ENCODE measurements at regions not wholly inside any gene's neighbourhood (a gene's known extent, or its start where the extent isn't known, plus 50 kb on each side); places are given as distances from the start of the nearest gene placed in this dataset.
A peak's percentile ranks its signal among the peaks of the same experiment; 100 is the strongest.
"Not testable (repeated sequence)": the region's sequence is repeated elsewhere in the genome, so short reads cannot be mapped to it uniquely, and the experiment has no call there.

DNA sequence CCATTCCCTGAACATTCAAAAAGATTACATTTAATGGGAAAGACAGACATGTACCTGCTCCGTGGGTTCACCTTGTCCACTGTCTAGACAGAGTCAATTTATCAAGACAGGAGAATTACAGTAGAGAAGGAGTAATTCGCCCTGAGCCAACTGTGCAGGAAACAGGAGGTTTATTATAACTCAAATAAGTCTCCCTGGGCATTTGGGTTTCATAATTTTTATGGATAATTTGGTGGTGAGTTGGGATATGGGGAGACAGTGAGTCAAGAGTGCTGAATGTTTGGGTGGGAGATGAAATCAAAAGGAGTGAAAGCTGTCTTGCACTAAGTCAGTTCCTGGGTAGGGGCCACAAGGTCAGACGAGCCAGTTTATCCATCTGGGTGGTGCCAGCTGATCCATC is 165.9 kb upstream of the NAMPT start:
- no peak for DNase-seq (ENCODE audit: low spot score)

DNA sequence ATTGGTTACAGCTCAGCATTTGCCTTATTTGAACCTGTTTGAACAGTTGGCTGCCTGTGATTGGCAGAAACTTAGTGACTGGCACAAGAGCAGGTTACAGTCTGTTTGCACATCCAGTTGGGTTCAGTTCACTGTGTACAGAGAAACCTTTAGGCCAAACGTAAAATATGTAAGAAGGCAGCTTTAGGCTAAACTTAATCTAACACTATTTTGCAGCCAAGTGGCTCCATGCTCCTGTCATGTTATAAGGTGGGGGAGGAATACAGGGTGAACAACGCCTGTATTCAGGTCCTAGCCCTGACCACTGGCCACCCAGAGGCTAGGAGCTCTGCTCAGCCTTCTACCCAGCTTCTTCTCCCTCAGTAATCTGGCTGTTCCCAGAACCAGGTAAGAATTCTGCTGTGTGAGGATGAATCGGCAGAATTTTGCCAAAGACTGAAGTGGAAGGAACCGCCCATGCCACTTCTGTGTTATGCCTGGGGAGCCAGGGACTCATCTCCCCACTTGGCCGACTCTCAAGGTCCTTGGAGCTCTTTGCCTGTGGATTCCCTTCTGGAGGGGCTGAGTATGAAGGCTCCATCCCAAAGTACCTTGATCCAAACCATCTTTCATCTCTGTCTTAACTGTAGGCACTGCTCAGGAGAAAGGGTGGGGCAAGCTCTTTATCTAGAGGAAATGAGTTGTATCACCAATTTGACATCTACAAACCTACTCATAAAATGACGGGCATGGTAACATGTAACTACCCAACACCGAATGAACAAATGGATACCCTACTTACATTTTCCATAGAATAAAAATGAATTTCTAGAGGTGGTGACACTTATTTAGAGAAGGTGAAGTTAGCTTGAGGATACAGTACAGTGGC is 164.4 kb upstream of the NAMPT start:
- DNase-seq (ENCODE audit: low spot score), result no peak

DNA sequence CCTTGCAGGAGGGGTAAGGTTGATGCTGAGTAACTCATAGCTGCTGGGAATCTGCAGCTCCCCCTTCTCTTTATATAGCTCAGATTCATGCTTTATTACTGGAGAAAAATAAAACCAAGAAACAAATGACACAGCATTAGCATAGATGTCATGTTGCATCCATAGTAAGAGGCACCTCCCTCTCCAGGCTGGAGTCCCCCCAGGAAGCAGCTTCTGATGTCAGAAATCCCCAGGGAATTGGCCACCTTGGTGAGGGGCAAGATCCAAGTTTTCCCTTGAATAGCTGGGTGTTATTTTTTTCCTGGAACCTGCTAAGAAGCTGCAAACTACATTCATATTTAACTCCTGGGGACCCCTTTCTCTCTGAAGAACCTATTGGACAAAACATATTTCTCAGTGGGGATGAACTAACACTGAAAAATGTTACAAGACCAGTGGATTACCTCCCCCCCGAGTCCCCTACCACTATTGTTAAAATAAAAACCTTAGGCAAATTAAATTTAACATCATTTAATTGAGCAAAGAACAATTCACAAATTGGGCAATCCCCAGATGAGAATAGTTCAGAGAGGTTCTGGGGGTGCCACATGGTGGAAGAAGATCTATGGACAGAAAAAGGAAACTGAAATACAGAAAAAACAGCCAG is 163.7 kb upstream of the NAMPT start:
- DNase-seq (ENCODE audit: low spot score), result no peak

DNA sequence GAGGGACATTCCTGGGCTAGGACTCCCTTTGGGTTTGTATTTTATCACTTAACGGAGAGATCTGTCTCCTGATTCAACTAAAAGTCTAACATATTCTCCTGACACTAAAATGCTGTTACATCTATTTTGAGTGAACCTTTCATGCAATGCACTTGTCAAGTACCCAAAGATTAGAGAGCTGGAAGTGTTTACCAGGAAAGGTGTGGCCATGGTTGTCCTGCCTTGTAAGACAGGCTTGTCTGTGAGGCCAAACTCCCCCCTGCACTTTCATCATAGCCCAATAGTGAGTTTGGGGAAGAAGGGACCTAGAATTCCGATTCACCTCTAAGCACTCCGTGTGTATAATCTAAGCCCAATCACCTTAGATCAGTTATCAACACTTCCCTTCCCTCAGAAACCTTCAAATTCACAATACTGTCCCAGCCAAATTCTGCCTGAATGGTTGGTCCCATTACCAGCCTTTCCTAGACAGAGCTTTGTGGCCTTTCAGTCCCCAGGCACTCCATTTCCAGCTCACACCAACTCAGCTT is 162.6 kb upstream of the NAMPT start:
- DNase-seq (ENCODE audit: low spot score), result no peak

DNA sequence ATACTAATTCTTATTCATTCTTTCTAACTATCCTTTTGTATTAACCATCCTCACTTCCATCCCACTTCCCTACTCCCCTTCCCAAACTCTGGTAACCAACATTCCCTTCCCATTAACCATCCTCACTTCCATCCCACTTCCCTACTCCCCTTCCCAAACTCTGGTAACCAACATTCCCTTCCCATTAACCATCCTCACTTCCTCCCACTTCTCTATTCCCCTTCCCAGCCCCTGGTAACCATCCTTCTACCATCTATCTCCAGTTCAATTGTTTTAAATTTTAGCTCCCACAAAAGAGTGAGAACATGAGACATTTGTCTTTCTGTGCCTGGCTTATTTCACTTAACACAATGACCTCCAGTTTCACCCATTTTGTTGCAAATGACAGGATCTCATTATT is 160.6 kb upstream of the NAMPT start:
- not testable (repeated sequence) for DNase-seq (ENCODE audit: low spot score)

DNA sequence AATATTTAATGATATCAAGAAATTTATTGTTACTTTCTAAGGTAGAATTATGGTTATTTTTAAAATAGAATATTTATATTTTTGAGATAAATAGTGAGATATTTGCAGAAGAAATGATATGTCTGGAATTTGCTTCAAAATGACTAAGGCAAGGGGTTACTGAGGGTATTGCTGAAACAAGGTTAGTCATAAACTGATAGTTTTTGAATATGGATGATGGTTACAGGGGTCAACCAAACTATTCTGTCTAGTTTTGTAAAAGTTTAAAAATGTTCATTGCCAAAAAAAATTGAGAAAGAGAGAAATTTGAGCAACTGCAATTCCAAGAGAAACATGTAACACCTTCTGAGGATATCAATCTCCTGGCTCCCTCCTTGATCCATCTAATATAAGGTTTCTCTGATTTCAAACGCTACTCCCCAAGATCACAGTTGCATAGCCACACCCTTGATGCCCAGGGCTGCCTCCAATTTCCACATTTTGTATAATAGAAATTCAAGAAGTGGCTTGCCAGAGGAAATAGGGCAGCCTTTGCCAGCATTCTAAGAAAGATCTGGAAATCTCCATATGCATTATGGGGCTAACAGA is 159.4 kb upstream of the NAMPT start:
- DNase-seq (ENCODE audit: low spot score), result no peak

DNA sequence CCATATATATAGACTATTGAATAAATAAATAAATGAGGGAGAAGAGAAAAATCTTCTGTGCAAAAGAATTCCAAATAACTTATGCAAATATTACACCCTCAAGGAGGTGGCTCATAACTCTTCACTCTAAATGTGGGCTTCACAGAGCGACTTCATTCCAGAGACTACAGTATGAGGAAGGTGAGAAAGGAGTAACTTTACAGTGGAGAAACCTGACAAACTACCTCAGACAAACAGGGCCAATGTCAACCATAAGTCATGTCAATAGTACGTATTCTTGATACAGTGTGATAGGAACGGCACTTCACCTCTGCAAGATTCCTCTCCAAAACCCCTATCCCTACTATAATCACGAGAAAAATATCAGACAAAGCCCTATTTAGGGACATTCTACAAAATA is 158.4 kb upstream of the NAMPT start:
- no peak for DNase-seq (ENCODE audit: low spot score)

DNA sequence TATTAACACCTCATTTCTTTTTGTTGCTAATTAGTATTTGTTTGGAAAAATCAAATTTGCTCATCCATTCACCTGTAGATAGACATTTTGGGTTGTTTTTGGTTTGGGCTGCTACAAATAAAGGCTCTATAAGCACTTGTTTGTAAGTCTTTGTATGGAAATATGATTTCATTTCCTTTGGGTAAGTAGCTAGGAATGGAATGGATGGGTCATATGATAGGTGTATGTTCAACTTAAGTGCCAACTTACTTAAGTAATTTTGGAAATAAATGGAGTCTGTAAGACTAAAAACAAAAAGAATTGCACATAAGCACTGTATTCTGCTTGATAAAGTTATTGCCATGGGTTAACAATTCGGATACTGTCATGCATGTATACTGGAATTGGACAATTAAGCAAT is 157.7 kb upstream of the NAMPT start:
- no peak for DNase-seq (ENCODE audit: low spot score)

DNA sequence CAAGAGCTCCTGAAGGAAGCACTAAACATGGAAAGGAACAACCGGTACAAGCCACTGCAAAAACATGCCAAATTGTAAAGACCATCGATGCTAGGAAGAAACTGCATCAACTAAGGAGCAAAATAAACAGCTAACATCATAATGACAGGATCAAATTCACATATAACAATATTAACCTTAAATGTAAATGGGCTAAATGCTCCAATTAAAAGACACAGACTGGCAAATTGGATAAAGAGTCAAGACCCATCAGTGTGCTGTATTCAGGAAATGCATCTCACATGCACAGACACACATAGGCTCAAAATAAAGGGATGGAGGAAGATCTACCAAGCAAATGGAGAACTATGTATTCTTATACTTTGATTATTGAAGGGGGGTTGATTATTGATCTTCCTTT is 156.6 kb upstream of the NAMPT start:
- DNase-seq (ENCODE audit: low spot score), result not testable (repeated sequence)

DNA sequence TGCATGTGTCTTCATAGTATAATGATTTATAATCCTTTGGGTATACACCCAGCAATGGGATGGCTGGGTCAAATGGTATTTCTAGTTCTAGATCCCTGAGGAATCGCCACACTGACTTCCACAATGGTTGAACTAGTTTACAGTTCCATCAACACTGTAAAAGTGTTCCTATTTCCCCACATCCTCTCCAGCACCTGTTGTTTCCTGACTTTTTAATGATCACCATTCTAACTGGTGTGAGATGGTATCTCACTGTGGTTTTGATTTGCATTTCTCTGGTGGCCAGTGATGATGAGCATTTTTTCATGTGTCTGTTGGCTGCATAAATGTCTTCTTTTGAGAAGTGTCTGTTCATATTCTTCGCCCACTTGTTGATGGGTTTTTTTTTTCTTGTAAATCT is 152.2 kb upstream of the NAMPT start:
- not testable (repeated sequence) for DNase-seq (ENCODE audit: low spot score)

DNA sequence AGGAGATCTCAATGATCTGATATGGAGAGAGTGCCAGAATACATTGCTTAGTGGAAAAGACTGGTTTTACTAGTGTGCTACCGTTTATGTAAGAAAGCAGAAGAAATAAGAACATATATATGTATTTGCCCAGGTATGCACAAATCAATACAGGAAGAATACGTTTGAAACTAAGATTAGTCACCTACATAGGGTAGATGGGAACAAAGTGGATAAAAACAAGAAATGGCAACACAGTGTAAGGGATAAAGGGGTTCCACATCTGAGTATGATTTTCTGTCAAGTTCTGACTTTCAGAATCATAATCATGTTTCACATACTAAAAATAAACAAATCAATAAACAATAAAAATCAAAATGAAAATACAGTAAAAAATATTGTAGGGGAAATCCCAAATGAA is 148.6 kb upstream of the NAMPT start:
- DNase-seq (ENCODE audit: low spot score), result no peak

DNA sequence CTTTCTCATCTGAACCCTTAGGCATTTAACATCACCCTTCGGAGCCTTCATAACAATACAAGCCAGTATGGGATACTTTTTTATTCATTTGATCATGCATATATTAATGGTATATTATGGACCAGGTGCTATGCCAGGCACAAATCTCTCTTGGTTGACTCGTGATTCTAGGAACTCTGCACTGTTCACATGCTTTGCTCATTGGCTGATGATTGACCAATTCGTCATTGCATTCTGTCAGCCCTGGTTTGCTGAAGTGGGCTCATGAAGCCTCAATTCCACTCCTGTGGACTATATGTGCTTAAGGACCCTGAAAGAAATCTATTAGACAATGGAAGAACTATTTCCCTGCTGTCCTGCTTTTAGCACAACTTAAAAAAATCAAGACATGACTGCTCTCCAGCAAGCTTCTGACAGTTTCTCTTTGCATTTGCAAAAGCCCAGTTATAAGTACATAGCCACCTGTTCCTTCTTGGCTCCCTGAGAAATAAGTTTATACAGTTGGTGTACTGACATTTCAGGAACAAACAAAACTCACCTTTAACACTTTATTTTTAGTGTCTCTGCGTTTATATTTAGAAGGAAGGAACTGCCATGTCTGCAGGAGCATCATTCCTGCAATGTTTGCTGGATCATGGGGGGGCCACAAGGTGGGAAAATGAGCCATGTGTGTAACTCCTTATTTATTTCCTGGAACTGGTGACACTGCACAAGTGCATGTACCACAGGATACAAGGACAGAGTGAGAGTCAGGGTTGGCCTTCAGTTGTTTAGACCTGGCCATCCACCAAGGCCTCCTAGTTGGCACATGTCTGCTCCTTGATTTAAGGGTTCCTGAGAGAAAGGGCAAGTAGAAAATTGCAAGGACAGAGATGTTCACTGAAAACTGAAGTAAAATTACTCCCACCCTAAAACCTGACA is 146.0 kb upstream of the NAMPT start:
- no peak for DNase-seq (ENCODE audit: low spot score)

DNA sequence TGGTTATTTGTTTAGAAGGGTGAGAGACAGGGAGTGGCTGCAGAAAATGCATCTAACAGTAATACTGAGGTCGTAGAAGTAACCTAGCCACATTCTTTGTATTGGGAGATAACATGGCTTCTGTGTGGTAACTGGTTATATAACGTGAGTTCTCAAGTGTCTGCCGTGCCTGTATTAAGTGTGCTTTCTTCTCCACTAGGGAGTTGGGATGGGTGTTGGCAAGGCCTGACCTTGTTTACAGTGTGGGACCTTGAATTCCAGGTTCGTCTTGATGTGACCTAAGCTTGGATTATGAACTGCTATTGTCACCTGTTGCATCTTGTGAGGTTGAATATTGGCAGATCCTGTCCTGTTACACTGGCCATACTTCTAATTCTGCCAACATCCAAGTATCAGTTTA is 145.3 kb upstream of the NAMPT start:
- no peak for DNase-seq (ENCODE audit: low spot score)

DNA sequence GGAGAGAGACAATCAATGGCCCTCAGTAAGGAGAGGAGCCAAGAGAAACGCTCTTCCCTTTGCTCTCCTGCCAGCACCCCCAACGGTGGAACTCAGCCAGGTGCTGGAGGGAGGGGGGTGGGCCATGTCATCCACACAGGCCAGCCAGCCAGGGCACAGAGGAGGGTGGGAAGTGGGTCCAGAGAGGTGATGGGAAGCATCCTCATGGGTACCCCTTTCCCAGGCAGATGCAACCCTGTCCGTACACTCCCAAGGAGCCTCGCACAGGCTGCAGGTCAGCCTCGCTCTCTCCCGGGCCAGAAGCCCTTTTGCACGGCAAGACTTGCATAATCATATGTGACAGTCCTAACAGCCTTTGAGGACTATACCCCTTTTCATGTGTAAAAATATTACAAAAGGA is 142.0 kb upstream of the NAMPT start:
- DNase-seq (ENCODE audit: low spot score), result no peak

DNA sequence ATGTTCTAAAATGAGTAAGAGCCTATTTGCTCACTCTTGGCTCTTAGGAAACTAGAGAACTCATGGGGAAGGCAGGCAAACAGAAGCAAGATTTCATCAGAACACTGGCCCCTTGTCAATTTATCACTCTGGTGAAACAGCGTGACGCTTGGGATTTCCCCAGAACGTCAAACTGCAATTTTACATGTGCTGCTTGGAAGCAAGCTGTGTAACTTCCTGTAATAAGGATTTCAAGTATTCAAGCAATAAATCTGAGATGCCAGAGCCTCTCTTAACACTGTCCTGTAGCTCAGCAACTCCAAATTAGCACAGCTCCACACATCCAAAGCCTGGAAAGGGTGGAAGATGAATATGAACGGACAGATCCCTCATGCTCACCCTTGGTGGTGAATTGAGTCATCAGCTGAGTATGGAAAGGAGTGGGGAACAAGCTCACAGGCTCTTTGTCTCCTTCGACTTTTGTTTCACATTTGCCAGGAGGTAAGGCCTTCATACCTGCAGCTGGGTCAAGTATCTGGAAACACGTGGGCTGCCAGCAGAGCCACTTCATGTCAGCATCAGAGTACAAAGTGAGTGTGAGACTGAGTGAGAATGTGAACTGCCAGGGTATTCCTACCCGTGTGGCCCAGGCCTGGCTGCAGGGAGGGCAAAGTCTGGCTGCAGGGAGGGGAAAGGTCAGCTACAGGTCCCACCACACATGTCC is 140.4 kb upstream of the NAMPT start:
- peak; percentile 90 for DNase-seq (ENCODE audit: low spot score)

DNA sequence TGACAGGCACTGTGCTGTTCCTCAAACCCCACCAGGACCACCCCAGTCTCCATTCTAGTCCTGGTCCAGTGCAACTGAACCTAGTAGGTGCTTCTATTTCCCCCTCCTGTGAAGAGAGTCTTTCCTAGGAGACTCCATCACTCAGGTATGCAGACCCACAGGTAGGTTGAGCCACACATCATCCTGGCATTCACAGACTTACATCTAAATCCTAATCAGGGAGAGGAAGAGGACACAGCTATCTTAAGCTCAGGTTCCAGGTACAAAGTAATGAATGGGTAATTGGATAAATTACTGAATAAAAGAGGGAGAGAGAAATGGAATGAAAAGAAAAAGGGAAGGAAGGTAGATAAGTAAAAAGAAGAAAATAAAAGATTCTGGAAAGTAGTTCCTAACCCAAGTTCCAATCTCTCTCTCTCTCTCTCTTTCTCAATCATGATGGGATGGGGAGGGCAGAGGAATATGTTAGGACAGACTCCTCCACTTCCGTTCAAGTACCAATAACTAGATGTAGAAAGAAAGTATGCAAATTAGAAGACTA is 139.8 kb upstream of the NAMPT start:
- DNase-seq (ENCODE audit: low spot score), result no peak

DNA sequence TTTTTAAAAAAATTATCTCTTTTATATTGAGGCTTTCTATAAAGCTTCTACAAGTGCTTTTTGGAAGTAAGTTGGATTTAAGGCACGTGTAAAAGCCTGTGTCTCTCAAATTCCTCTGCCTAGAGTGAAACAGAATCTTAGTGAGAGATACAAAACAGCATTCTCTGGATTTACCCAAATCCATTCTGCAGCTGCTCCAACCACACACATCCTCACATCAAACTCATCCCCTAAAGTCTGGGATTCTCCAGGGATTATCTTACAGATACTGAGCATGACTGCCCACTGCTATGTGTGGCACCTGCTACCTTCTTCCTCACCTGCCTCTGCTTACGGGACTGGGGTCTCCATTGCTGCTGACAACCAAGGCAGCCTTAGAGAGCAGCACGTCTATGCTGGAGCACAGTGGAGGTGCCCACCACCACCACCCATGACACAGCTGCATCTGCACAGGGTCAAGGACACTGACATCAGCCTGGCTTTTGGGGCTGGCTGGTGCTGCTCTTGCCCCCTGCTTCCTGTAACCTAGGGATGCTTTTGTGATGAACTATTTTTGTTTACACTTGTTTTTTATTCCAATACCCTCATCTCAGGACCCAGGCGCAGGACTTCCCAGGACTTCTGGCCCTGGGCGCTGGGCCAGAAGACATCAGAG is 139.2 kb upstream of the NAMPT start:
- no peak for DNase-seq (ENCODE audit: low spot score)

DNA sequence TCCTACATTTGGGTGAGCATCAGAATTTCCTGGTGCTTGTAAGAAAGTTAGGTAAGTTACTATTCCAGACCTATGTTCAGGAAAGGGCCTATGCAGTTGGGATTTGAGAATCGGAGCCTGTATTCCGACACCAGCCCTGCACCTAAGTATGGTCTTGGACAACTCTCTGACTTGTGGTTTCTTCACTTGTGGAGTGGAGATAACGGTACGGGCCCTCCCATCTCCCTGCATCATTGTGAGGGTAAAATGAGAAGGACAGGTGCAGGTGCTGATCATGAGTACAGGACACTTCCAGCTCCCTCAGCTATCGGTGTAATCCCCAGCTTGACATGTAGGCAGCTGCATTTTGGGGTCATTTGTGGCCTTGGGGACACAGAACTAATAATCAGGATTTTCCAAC is 138.3 kb upstream of the NAMPT start:
- DNase-seq (ENCODE audit: low spot score), result no peak

DNA sequence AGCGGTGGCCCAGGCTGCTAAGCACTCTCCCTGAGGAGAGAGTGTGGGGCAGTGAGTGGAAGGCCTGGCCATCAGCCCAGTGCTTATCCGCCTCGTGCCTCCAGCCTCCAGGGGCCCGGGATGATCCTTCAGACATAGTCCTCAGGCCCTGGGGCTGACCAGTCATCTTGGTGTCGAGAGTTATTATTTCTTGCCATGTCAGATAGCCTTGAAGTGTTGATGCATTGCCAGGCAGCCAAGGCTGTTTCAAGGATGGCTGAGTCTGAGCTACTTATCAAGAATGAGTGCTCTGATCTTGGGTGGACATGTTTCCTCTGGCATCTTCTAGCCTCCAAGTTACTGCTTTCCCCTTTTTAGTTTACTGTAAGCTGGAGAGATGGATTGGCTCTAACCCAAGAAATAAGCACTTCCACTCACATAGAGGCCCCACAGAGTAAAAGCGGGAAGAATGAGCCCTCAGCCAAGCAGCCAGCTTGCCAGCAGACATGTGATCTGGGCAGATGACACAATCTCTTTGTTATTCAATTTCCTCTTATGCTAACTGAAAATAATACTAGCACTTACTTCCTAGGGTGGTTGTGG is 136.5 kb upstream of the NAMPT start:
- peak; percentile 74 for DNase-seq (ENCODE audit: low spot score)

DNA sequence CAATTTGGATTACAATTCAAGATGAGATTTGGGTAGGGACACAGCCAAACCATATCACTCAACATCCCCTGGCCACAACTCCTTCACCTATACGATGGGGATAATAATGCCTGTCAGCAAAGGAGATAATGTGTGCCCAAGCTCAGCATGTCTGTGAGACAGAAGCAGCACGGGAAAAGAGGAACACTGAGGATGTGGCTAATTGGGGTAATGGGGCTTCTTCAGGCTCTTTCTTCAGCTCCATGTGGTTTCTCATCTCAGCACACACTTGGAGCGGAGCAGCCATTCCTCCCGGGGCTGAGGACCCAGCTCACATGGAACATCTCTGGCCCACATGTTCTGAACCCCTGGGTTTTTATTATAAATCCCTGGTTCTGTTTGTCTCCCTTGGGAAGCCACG is 136.0 kb upstream of the NAMPT start:
- no peak for DNase-seq (ENCODE audit: low spot score)

Measured in AG20443 (cell line).